ENCODE measurements at regions not wholly inside any gene's neighbourhood (a gene's known extent, or its start where the extent isn't known, plus 50 kb on each side); places are given as distances from the start of the nearest gene placed in this dataset.

DNA sequence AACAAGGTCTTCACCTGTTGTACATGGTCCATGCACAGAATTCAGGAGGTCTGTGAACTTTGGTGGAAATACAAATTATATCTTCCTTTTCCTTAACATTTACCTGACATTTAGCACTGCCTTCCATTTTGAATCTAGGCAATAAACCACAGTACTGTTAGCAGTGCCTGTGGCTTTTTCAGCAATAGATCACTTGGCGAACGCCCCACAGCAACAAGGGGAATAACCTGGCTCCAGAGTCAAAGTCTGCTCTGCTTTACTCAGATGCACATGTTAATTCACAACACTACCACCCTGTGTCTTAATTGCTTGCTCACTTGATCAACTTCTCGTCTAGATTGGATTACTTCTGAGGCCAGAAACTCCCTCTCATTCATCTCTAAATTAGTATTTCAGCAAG, 414.6 kb upstream of the PROK2 start:
- TF ChIP-seq POLR2A (IDR thresholded peaks at IDR 0.05) = no peak
- TF ChIP-seq CTCF (IDR thresholded peaks at IDR 0.05 in 4 of 5, conservative IDR thresholded peaks at IDR 0.05 in 1 of 5) = no peak

All from gastrocnemius medialis (tissue), 4 donors.